ENCODE measurements at regions not wholly inside any gene's neighbourhood (a gene's known extent, or its start where the extent isn't known, plus 50 kb on each side); places are given as distances from the start of the nearest gene placed in this dataset.
A peak's percentile ranks its signal among the peaks of the same experiment; 100 is the strongest.

- TF ChIP-seq CTCF (IDR thresholded peaks at IDR 0.05): no peak
Measured at GRCh38 chr12:78442454-78442801, 422.1 kb upstream of the SYT1 start.

- TF ChIP-seq CTCF (IDR thresholded peaks at IDR 0.05): no peak
Measured at GRCh38 chr12:78446555-78446954, 418.0 kb upstream of the SYT1 start.

- TF ChIP-seq CTCF (IDR thresholded peaks at IDR 0.05): no peak
Measured at GRCh38 chr12:78447373-78447772, 417.2 kb upstream of the SYT1 start.

GRCh38 chr12:78448692-78449091 is 415.9 kb upstream of the SYT1 start:
- no peak for TF ChIP-seq CTCF (IDR thresholded peaks at IDR 0.05)

- TF ChIP-seq CTCF (IDR thresholded peaks at IDR 0.05): no peak
Measured at GRCh38 chr12:78455991-78456390, 408.6 kb upstream of the SYT1 start.

GRCh38 chr12:78457938-78458337 is 406.6 kb upstream of the SYT1 start:
- no peak for TF ChIP-seq CTCF (IDR thresholded peaks at IDR 0.05)

GRCh38 chr12:78470354-78471195 is 394.0 kb upstream of the SYT1 start:
- TF ChIP-seq CTCF (IDR thresholded peaks at IDR 0.05): peak; percentile 69

- TF ChIP-seq CTCF (IDR thresholded peaks at IDR 0.05): no peak
Measured at GRCh38 chr12:78473136-78473535, 391.4 kb upstream of the SYT1 start.

All from LNCAP (cell line).